ENCODE measurements at regions not wholly inside any gene's neighbourhood (a gene's known extent, or its start where the extent isn't known, plus 50 kb on each side); places are given as distances from the start of the nearest gene placed in this dataset.
A peak's percentile ranks its signal among the peaks of the same experiment; 100 is the strongest.
"Not testable (repeated sequence)": the region's sequence is repeated elsewhere in the genome, so short reads cannot be mapped to it uniquely, and the experiment has no call there.

DNA sequence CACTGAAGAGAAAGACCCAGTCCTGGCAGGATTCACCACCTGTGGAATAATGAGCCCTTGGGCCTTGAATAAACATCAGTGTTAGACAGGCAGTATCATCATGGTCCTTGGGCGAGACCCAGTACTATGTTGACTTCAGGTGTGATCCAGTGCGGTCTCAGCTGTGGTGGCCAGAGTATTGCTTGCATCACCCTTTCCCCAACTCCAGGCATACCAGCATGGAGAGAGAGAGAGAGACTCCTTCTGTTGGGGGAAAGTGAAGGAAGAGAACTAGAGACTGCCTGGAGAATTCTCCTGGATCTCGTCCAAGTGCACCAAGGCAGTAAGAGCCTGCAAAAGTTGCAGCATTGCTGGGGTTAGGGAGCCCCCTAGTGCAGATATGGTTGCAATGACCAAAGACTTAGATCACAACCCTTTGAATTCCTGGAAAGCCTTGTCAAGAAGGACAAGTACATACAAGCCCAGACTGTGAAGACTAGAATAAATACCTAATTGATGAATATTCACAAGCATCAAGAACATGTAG lies 61.1 kb upstream of the VAMP7 start:
- DNase-seq (ENCODE audit: low read depth) = peak; percentile 12

DNA sequence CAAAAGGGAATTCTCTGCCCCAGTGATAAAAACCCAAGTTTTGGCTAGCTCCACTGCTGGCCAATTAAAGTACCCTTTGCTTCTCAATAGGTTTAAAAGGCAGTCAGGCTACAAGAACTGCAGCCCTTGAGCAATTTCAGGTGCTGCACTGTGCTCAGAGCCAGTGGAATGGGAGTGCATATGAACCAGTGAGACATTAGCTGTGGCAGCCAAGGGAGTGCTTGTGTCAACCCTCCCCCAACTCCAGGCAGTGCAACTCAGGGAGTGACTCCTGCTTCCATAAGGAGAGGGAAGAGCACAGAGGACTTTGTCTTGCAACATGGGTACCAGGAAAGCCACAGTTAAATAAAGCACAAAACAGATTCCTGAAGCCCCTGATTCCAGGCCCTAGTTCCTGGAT lies 61.6 kb upstream of the VAMP7 start:
- no peak for DNase-seq (ENCODE audit: low read depth)

- not testable (repeated sequence) for DNase-seq (ENCODE audit: low read depth)
Observed at GRCh38 chrX:155814391-155814790, 66.8 kb upstream of the VAMP7 start.

GRCh38 chrX:155779831-155780230 lies 101.3 kb upstream of the VAMP7 start:
- no peak for DNase-seq (ENCODE audit: low read depth)

- DNase-seq (ENCODE audit: low read depth) = no peak
Observed at GRCh38 chrX:155778844-155779553, 102.1 kb upstream of the VAMP7 start.

DNA sequence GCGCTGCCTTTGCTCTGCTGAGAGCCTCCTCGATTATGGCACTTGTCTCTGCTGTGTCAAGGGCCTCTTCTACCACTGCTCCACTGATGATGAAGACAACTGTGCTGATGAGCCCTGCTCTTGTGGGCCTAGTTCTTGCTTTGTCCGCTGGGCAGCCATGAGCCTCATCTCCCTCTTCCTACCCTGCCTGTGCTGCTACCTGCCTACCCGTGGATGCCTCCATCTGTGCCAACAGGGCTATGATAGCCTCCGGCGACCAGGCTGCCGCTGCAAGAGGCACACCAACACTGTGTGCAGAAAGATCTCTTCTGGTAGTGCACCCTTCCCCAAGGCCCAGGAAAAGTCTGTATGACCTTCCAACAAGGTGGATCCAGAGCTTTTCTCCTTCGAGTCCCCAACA lies 106.8 kb upstream of the VAMP7 start:
- no peak for DNase-seq (ENCODE audit: low read depth)

DNA sequence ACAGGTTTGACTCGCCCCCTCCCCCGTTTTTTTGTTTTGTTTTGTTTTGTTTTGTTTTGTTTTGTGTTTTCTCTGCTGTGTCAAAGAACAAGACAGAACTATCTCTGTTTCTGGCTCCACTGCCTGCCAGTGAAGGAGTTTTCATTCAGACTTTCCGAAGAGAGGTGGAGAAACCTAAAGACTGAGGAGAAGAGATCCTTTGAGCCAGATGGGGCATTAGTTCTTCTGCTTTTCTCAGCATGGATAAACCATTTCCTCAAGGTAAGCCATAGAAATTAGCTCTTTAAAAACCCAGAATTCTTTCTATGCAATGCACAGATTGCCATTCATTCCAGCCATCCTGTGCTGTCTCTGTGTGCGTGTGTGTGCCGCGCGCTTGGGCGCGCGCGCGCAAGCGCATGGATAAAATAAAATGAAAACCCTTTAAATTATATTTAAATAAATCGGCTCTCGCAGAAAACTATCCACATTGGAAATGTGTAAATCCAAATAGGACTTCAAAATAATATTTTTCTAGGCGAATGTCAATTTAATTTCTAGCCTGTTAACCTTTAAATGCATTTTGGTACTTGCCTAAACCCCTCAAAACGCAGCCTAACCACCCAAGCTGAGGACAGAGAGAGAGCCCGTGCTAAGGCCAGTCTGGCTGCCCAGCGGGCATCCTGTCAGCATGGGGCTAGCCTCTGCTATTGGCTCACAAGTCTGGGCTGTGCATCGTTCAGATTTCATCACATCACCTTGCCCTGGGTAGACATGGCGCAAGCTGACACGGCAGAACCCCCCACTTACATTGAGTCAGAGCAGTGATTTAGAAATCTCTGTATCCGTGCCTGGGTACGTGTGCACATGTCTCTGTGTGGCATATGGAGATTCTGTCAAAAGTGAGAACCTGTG lies 113.0 kb upstream of the VAMP7 start:
- DNase-seq (ENCODE audit: low read depth) = no peak

DNA sequence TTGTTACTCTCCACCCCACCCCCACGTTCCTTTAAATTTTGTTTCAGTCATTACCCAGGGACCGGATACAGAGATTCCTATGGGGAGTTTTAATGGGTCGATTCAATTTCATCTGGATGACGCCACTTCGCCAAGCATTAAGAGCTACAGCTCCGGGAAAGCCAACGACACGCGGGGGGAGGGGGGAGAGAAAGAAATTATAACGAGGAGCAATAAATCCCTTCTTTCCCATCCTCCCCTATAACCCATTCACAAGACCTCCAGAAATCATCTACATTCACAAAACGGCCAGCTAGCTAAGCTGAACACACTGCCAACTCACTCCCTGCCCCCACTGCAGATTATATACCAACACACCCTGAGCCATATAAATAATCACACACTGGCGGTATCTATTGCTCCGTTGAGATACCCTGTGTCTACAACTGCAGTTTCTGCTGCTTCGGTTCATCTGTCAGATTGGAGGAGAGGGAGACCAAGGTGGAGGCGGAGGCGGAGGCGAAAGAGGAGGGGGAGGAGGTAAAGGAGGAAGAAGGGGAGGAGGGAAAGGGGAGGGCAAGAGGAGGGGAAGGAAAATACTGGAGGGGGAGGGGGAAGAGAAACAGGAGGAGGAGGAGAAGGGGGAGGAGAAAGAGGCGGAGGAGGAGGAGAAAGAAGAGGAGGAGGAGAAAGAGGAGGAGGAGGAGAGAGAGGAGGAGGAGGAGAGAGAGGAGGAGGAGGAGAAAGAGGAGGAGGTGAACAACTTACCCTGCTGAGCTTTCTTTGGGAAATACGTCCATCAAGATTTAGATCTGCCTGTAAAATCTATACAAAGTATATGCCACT lies 113.9 kb upstream of the VAMP7 start:
- no peak for DNase-seq (ENCODE audit: low read depth)

GRCh38 chrX:155766321-155766720 lies 114.8 kb upstream of the VAMP7 start:
- DNase-seq (ENCODE audit: low read depth) = no peak

DNA sequence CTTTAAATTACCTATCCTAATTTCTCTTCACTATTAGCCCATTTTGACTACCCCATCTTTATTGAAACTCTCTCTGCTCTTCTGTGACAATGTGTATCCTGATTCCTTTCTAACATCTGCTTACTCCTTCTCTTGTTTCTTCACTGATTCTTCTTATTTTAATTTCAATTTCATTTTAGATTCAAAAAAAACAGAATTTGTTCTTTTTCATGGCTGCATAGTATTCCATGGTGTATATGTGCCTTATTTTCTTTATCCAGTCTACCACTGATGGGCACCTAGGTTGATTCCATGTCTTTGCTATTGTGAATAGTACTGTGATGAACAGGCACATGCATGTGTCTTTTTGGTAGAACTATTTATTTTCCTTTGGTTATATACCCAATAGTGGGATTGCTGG lies 120.0 kb upstream of the VAMP7 start:
- DNase-seq (ENCODE audit: low read depth) = no peak

DNA sequence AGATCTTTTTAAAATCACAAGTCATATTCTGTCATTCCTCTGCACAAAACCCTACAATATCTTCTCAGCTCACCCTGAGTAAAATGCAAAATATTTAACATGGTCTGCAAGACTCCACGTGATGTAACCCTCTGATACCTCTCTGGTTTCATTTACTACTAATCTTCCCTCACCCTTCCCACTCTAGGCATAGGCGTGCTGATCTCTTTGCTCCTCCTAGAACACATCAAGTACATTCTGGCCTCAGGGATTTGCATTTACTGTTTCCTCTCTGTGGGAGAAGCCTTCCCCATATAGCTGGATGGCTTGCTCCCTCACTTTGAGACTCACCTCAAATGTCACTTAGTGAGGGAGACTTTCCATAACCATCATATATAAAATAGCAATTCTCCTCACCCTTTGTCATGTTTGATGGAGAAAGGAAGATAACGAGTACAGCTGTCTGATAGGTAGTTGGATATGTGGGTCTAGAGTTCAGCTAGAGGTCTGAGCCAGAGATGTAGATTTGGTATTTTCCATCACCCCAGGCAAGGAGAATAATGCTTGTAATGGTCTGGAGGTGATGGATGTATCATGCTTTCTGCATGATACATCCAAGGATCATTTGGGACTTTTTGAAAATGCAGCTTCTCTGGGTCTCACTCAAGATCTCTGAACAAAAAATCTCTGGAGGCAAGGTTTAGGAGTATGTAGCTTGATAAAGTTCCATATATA lies 123.9 kb upstream of the VAMP7 start:
- no peak for DNase-seq (ENCODE audit: low read depth)

DNA sequence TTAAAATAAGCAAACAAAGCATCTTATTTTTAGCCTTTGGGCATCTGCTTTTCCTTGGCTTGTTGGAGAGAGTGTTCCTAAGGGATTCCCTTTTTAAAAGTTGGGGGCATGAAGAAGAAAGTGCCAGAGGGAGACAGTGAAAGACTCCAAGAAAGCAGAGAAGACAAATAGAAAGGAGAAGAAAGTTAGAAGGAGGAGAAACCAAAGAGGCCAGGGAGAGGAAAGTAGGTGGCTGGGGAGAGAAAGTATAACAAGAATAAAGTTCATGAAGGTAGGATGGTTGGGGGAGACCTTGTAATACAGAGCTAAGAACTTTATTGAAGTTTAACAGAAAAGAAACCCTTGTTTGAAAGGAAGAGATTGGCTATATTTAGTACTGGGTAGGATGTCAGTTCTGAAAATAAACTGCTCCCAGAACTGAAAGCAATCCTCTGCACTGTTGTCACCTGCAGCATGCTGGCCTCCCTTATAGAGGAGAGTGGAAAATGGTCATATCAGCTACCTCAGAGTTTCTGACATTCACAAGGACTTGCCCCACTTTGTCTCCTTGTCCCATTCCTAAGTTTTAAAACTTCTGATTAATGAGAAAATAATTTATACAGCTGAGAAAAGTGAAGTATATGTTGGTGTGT lies 125.3 kb upstream of the VAMP7 start:
- no peak for DNase-seq (ENCODE audit: low read depth)

GRCh38 chrX:155751131-155751530 lies 130.0 kb upstream of the VAMP7 start:
- DNase-seq (ENCODE audit: low read depth) = no peak

DNA sequence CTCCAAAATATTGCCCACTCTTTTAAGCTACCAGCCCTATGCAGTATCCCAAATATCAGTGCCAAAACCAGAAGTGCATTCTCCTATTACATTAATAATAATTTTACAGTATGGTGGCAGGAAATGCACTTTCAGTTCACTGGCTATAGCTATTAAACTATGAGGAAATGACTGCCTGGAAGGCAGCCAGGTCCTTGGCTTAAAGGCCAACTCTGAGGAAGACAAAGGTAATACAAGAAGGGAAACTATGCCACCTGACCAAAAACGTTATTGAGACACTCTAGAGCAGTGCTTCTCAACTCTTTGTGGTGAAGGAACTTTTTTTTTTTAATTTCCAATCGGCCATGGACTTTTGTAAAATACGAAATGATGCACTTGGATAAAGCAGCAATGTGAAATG lies 133.6 kb upstream of the VAMP7 start:
- no peak for DNase-seq (ENCODE audit: low read depth)

DNA sequence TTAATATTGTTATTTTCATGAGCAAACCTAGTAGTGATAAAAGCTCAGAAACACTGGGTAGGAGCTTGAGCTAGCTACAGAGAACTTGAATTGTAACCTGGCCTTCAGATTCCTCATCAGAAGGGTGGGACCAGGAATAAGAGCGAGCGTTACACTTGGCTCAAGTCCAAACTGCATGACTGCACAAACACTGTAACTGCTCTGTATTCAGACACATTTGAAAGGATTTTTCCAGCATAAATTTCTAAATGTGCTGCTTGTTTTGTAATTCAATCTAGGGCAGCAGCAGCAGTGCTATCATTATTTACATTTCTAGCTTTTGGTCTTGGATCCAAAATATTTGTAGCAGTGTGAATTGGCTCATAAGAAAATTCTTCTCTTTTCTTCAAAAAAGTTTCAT lies 133.0 kb upstream of the TMLHE start:
- no peak for DNase-seq (ENCODE audit: low read depth)

GRCh38 chrX:155744534-155744933 lies 131.8 kb upstream of the TMLHE start:
- no peak for DNase-seq (ENCODE audit: low read depth)

DNA sequence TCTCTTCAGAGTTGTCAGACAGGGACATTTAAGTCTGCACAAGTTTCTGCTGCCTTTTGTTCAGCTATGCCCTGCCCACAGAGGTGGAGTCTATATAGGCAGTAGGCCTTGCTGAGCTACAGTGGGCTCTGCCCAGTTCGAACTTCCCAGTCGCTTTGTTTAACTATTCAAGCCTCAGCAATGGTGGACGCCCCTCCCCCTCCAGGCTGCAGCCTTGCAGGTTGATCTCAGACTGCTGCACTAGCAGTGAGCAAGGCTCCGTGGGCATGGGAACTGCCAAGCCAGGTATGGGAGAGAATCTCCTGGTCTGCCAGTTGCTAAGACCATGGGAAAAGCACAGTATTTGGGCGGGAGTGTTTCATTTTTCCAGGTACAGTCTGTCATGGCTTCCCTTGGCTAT lies 115.6 kb upstream of the TMLHE start:
- not testable (repeated sequence) for DNase-seq (ENCODE audit: low read depth)

- DNase-seq (ENCODE audit: low read depth) = no peak
Observed at GRCh38 chrX:155718972-155719586, 106.3 kb upstream of the TMLHE start.

DNA sequence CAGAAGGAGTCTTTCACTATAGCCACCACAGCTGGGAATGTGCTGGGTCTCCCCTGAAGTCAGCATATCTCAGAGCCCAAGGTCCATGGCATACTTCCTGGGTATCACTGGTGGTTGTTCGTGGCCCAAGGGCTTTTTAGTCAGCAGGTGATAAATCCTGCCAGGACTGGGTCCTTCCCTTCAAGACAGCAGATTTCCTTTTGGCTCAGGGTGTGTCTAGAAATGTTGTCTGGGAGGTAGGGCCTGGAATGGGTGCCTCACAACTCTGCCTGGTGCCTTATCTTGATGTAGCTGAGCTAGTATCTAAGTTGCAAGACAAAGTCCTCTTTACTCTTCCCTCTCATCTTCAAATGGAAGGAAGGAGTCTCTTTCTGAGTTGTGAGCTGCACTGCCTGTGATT lies 102.4 kb upstream of the TMLHE start:
- no peak for DNase-seq (ENCODE audit: low read depth)

GRCh38 chrX:155695419-155695818 lies 82.7 kb upstream of the TMLHE start:
- DNase-seq (ENCODE audit: low read depth) = no peak

DNA sequence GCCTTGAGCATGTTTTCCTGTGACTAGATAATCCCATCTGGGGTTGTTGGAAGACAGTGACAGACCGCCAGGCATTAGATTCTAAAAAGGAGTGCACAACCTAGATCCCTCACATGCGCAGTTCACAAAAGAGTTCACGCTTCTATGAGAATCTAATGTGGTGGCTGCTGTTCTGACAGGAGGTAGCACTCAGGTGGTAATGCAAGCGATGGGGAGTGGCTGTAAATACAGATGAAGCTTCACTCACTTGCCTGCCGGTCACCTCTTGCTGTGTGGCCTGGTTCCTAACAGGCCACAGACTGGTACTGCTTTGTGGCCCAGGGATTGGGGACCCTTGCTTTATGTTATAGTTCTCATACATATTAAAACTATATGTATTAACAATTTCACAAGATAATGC lies 81.9 kb upstream of the TMLHE start:
- no peak for DNase-seq (ENCODE audit: low read depth)

Data from activated T-cell treated with anti-CD3 and anti-CD28 coated beads for 1 hour (primary cell).